ENCODE measurements at regions not wholly inside any gene's neighbourhood (a gene's known extent, or its start where the extent isn't known, plus 50 kb on each side); places are given as distances from the start of the nearest gene placed in this dataset.

DNA sequence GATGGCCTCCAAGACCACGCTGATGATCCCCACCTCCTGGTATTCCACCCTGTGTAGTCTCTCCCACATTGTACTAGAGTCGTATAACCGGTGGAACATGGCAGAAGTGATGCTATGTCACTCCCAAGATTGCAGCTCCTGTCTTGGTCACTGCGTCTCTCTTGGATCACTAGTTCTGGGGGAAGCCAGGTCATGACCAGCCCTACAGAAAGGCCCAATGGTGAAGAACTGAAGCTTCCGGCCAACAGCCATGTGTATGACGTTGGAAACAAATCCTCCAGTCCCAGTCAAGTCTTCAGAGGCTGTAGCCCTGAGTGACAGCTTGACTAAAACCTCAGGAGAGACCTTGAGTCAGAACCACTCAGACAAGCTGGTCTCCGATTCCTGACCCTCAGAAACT, 61.9 kb upstream of the FNDC3B start:
- Mint-ChIP-seq H3K27me3 (no peaks in the 10 kb centered on the region), H3K36me3 (ENCODE audit: low read depth) (no peaks in the 10 kb centered on the region), H3K27ac (no peak overlapping the region), H3K9me3 (no peaks in the 10 kb centered on the region), H3K4me1 (ENCODE audit: low read depth) (peaks cover 7% of the 10 kb centered on the region), H3K4me3 (no peak overlapping the region)
- POLR2A ChIA-PET, result no interaction called here
- CTCF ChIA-PET, result no interaction called here
- TF ChIP-seq, protein P1, sequence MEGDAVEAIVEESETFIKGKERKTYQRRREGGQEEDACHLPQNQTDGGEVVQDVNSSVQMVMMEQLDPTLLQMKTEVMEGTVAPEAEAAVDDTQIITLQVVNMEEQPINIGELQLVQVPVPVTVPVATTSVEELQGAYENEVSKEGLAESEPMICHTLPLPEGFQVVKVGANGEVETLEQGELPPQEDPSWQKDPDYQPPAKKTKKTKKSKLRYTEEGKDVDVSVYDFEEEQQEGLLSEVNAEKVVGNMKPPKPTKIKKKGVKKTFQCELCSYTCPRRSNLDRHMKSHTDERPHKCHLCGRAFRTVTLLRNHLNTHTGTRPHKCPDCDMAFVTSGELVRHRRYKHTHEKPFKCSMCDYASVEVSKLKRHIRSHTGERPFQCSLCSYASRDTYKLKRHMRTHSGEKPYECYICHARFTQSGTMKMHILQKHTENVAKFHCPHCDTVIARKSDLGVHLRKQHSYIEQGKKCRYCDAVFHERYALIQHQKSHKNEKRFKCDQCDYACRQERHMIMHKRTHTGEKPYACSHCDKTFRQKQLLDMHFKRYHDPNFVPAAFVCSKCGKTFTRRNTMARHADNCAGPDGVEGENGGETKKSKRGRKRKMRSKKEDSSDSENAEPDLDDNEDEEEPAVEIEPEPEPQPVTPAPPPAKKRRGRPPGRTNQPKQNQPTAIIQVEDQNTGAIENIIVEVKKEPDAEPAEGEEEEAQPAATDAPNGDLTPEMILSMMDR (IDR thresholded peaks at IDR 0.05), result no peak
- no peak for ATAC-seq
- DNase-seq, result no peak
- intact Hi-C loops (cut with micrococcal nuclease), result no loop called here

DNA sequence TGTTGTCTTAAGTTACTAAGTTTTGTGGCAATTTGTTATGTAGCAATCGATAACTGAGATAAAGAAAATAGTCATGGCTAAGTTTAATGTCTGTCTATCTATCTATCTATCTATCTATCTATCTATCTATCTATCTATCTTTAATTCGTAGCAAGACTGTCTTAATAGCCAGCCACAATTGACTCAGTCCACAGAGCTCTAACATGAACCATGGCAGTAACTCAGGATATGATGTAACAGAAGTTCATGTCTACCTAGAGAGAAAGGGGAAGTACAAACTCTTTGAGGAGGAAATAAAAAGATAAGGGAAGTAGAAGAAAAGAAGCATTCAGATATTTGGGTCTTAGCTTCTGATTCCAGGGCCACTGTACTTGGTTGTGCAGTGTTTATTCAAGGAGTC, 61.5 kb upstream of the FNDC3B start:
- POLR2A ChIA-PET, result no interaction called here
- ATAC-seq (peak; percentile 37), DNase-seq (no peak)
- no peaks in the 10 kb centered on the region for H3K36me3 Mint-ChIP-seq (ENCODE audit: low read depth)
- H3K27ac Mint-ChIP-seq, result no peak overlapping the region
- H3K27me3 Mint-ChIP-seq, result no peaks in the 10 kb centered on the region
- no peak overlapping the region for H3K4me3 Mint-ChIP-seq
- peaks cover 7% of the 10 kb centered on the region for H3K4me1 Mint-ChIP-seq (ENCODE audit: low read depth)
- intact Hi-C loops (cut with micrococcal nuclease), result no loop called here
- TF ChIP-seq, protein P1 (IDR thresholded peaks at IDR 0.05), result no peak
- CTCF ChIA-PET, result no interaction called here
- no peaks in the 10 kb centered on the region for H3K9me3 Mint-ChIP-seq

DNA sequence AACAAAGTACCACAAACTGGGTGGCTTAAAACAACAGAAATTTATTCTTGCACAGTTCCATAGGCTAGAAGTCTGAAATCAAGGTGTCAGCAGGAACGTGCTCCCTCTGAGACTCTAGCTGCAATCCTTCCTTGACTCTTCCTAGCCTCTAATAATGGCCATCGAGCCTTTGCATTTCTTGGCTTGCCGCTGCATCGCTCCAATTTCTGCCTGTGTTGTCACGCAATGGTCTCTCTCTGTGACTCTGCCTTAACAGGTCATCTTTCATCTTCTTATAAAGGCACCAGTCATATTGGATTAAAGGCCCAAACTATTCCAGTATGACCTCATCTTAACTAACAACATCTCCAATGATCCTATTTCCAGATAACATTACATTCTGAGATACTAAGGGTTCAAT, 61.0 kb upstream of the FNDC3B start:
- TF ChIP-seq, protein P1 (IDR thresholded peaks at IDR 0.05), result no peak
- POLR2A ChIA-PET, result no interaction called here
- no peak for ATAC-seq
- Mint-ChIP-seq H3K4me1 (ENCODE audit: low read depth) (peaks cover 7% of the 10 kb centered on the region), H3K9me3 (no peaks in the 10 kb centered on the region), H3K4me3 (no peak overlapping the region), H3K27me3 (no peaks in the 10 kb centered on the region), H3K36me3 (ENCODE audit: low read depth) (no peaks in the 10 kb centered on the region), H3K27ac (no peak overlapping the region)
- intact Hi-C loops (cut with micrococcal nuclease), result no loop called here
- CTCF ChIA-PET, result no interaction called here
- DNase-seq, result no peak

DNA sequence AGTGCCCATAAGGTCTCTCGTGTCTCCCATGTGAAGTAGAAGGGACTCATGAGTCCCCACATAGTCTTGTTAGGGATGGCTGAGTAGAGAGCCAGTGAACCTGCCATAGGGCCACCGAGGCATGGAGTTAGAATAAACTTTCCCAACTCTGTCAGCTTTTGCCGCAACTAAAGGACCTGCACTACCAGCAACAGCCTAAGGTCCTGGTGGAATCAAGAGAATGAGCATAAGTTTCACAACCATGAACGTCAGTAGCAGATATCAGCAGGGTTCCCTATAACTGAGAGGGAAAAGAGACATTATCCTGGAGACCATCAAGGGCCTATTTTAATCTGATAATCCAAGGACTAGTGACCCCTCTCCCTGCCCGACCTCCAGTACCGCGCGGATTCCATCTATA, 60.3 kb upstream of the FNDC3B start:
- CTCF ChIA-PET, result no interaction called here
- H3K27me3 Mint-ChIP-seq, result no peaks in the 10 kb centered on the region

DNA sequence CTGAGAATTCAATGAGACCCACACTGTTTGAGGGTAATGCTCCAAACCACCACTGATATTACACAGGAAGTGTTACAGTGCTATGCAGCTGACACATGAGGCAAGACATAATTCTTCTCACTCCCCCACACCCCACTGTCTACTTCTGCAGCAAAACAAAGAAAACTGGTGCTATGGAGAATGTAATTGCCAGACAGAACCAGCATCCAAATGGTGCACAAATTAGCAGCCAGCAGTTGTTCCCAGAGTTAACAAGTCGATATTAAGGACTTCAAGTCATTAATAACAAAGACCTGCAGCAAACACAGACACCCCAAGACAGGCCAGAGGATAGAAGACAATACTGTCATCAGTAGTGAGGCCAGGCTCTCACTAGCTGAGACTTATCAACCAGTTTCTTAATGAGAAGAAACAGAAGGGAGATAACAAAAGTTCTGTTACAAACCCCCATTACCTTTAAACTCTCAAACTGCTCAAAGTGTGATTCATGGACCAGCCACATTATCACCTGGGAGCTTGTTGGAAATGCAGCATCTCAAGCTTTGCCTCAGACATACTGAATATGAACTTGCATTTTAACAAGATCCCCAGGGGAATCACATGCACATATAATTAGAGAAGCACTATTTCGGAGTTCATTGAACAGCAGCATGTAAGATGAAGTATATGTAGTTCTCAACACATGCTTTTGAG, 58.7 kb upstream of the FNDC3B start:
- intact Hi-C loops (cut with micrococcal nuclease), result no loop called here
- Mint-ChIP-seq H3K9me3 (no peaks in the 10 kb centered on the region), H3K4me1 (ENCODE audit: low read depth) (peaks cover 7% of the 10 kb centered on the region), H3K36me3 (ENCODE audit: low read depth) (no peaks in the 10 kb centered on the region), H3K4me3 (no peak overlapping the region), H3K27me3 (no peaks in the 10 kb centered on the region), H3K27ac (no peak overlapping the region)
- ChIA-PET CTCF (no interaction called here), POLR2A (no interaction called here)
- peak; percentile 79 for ATAC-seq
- TF ChIP-seq, protein P1 (IDR thresholded peaks at IDR 0.05), result no peak
- DNase-seq, result no peak

More for the DNA sequence above, 60.3 kb upstream of the FNDC3B start:
- no peaks in the 10 kb centered on the region for H3K9me3 Mint-ChIP-seq
- TF ChIP-seq, protein P1 (IDR thresholded peaks at IDR 0.05), result no peak
- no peak overlapping the region for H3K27ac Mint-ChIP-seq
- H3K4me3 Mint-ChIP-seq, result no peak overlapping the region
- DNase-seq (no peak), ATAC-seq (no peak)
- intact Hi-C loops (cut with micrococcal nuclease), result no loop called here
- peaks cover 7% of the 10 kb centered on the region for H3K4me1 Mint-ChIP-seq (ENCODE audit: low read depth)
- no peaks in the 10 kb centered on the region for H3K36me3 Mint-ChIP-seq (ENCODE audit: low read depth)
- POLR2A ChIA-PET, result no interaction called here
